Stimulated activated naive CD8-positive, alpha-beta T cell treated with anti-CD3 and anti-CD28 coated beads, Interleukin-15, Interleukin-2, amounts not matched to agents 100 ng/mL and 50 ng/mL, for 24 hours (primary cell): ENCODE measurements at regions not wholly inside any gene's neighbourhood (a gene's known extent, or its start where the extent isn't known, plus 50 kb on each side); places are given as distances from the start of the nearest gene placed in this dataset.

Experiments
- H3K27ac Mint-ChIP-seq: one replicate; pipeline ENCODE4 v1.8.0; 2021; ENCODE audit warnings: mild to moderate bottlenecking, mixed read lengths
- H3K27me3 Mint-ChIP-seq: one replicate; pipeline ENCODE4 v1.8.0; 2021; ENCODE audit warnings: mixed read lengths
- H3K36me3 Mint-ChIP-seq: one replicate; pipeline ENCODE4 v1.8.0; 2021; ENCODE audit warnings: low read depth, mixed read lengths
- H3K4me1 Mint-ChIP-seq: one replicate; pipeline ENCODE4 v1.8.0; 2021; ENCODE audit warnings: low read depth, mixed read lengths
- H3K4me3 Mint-ChIP-seq: one replicate; pipeline ENCODE4 v1.8.0; 2021; ENCODE audit warnings: mild to moderate bottlenecking, mixed read lengths
- H3K9me3 Mint-ChIP-seq: one replicate; pipeline ENCODE4 v1.8.0; 2021; ENCODE audit warnings: mixed read lengths

- no peak overlapping the region for H3K27ac Mint-ChIP-seq
- H3K36me3 Mint-ChIP-seq = no peaks in the 10 kb centered on the region
- H3K27me3 Mint-ChIP-seq = peaks cover 7% of the 10 kb centered on the region
- H3K4me3 Mint-ChIP-seq = no peak overlapping the region
- no peaks in the 10 kb centered on the region for H3K4me1 Mint-ChIP-seq
- no peaks in the 10 kb centered on the region for H3K9me3 Mint-ChIP-seq
Measured at GRCh38 chr15:62849316-62850106, 193.0 kb upstream of the TPM1 start.

- no peak overlapping the region for H3K27ac Mint-ChIP-seq
- no peaks in the 10 kb centered on the region for H3K9me3 Mint-ChIP-seq
- peaks cover 7% of the 10 kb centered on the region for H3K27me3 Mint-ChIP-seq
Measured at GRCh38 chr15:62850318-62850717, 192.2 kb upstream of the TPM1 start.

GRCh38 chr15:62850791-62851291 is 191.7 kb upstream of the TPM1 start:
- Mint-ChIP-seq H3K9me3 (no peaks in the 10 kb centered on the region), H3K4me1 (no peaks in the 10 kb centered on the region), H3K27me3 (peaks cover 8% of the 10 kb centered on the region), H3K36me3 (no peaks in the 10 kb centered on the region), H3K27ac (no peak overlapping the region), H3K4me3 (no peak overlapping the region)

More at GRCh38 chr15:62850318-62850717, 192.2 kb upstream of the TPM1 start:
- H3K4me1 Mint-ChIP-seq = no peaks in the 10 kb centered on the region
- H3K36me3 Mint-ChIP-seq = no peaks in the 10 kb centered on the region
- H3K4me3 Mint-ChIP-seq = no peak overlapping the region

DNA sequence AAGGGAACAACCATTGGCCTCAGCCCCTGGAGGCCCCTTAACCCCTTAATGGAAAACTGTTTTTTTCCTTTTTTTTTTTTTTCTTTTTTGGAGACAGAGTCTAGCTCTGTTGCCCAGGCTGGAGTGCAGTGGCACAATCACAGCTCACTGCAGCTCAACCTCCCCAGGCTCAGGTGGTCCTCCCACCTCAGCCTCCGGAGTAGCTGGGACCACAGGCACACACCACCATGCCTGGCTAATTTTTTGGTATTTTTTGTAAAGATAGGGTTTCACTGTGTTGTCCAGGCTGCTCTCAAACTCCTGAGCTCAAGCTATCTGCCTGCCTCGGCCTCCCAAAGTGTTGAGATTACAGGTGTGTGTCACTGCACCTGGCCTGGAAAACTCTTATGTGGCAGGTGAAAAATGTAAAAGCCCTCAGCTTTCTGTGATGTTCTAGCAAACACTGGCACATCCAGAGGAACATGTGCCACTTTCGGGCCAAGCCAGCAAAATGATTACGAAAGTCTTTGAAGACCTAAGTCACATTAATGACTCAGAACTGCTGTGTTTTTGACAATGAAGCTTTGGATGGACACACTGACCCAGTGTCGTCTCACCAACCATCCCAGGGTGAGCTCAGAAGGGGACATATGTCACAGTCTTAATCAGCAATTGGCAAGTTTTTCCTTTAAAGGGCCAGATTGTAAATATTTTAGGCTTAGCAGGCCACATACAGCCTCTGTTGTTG is 189.3 kb upstream of the TPM1 start:
- H3K27ac Mint-ChIP-seq = no peak overlapping the region
- peaks cover 15% of the 10 kb centered on the region for H3K27me3 Mint-ChIP-seq
- H3K36me3 Mint-ChIP-seq = no peaks in the 10 kb centered on the region
- no peak overlapping the region for H3K4me3 Mint-ChIP-seq
- H3K4me1 Mint-ChIP-seq = peaks cover 5% of the 10 kb centered on the region
- H3K9me3 Mint-ChIP-seq = no peaks in the 10 kb centered on the region

DNA sequence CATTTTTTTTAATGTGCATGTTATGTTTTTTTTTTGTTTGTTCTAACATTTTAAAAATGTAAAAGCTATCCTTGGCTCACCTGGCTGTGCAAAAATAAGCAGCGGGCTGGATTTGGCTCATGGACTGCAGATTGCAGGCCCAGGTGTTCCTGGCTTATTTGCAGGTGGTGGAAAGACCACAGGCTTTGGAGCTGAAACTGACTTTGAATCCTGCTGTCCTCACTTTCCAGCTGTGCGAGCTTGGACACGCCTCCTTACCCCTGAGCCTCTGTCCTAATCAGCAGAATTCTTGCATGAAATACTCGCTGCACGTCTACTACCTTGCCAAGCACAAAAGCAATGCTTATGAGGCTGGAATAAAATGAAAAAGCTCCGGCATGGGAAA is 188.7 kb upstream of the TPM1 start:
- H3K4me3 Mint-ChIP-seq = no peak overlapping the region
- no peaks in the 10 kb centered on the region for H3K36me3 Mint-ChIP-seq
- no peak overlapping the region for H3K27ac Mint-ChIP-seq
- H3K4me1 Mint-ChIP-seq = peaks cover 5% of the 10 kb centered on the region
- H3K9me3 Mint-ChIP-seq = no peaks in the 10 kb centered on the region
- peaks cover 12% of the 10 kb centered on the region for H3K27me3 Mint-ChIP-seq

- Mint-ChIP-seq H3K9me3 (no peaks in the 10 kb centered on the region), H3K36me3 (no peaks in the 10 kb centered on the region), H3K27me3 (peaks cover 16% of the 10 kb centered on the region), H3K4me3 (no peak overlapping the region), H3K27ac (no peak overlapping the region), H3K4me1 (peaks cover 5% of the 10 kb centered on the region)
Measured at GRCh38 chr15:62854420-62855084, 188.0 kb upstream of the TPM1 start.

- H3K9me3 Mint-ChIP-seq = no peaks in the 10 kb centered on the region
- H3K27ac Mint-ChIP-seq = no peak overlapping the region
- H3K36me3 Mint-ChIP-seq = no peaks in the 10 kb centered on the region
- H3K27me3 Mint-ChIP-seq = peaks cover 20% of the 10 kb centered on the region
- H3K4me1 Mint-ChIP-seq = peaks cover 5% of the 10 kb centered on the region
- H3K4me3 Mint-ChIP-seq = no peak overlapping the region
Measured at GRCh38 chr15:62855085-62855476, 187.5 kb upstream of the TPM1 start.

DNA sequence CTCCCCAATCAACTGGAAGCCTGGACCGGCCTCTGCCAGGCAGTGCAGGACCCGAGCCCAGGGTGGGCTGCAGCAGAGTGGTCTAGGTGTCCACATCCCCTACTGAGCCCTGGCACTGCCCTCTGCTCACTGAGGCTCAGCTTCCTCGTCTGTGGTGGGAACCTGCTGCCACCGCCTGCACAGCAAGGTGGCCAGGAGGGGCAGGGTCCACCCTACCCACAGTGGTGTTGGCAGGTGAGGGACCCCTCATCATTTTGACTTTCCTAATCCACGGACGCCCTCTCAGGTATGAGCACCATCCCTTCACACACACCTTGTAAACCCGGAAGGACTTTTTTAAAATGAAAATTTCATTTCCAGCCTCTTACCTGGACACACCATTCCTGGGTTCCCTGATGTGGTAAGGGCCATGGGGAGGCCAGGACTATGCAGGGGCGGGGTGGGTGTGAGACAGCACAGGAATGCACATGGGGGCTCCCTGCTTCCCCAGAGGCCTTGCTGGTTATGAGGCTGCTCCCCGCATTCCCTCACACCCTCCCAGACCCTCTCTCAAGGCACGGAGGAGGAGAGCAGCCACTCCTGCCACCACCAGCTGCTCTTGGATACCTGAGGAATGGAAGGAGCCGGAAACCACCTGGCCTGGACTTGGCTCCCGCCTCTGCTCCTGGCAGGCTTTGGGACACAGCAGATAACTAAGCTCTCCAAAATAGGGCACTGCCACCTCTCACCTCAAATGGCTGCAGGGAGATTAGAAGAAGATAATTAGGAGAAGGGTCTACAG is 185.9 kb upstream of the TPM1 start:
- Mint-ChIP-seq H3K9me3 (no peaks in the 10 kb centered on the region), H3K4me1 (peaks cover 5% of the 10 kb centered on the region), H3K27ac (no peak overlapping the region), H3K4me3 (no peak overlapping the region), H3K36me3 (no peaks in the 10 kb centered on the region), H3K27me3 (peaks cover 29% of the 10 kb centered on the region)

- Mint-ChIP-seq H3K36me3 (no peaks in the 10 kb centered on the region), H3K4me3 (no peak overlapping the region), H3K27ac (no peak overlapping the region), H3K9me3 (no peaks in the 10 kb centered on the region), H3K4me1 (peaks cover 5% of the 10 kb centered on the region), H3K27me3 (peaks cover 29% of the 10 kb centered on the region)
Measured at GRCh38 chr15:62857411-62857853, 185.1 kb upstream of the TPM1 start.

DNA sequence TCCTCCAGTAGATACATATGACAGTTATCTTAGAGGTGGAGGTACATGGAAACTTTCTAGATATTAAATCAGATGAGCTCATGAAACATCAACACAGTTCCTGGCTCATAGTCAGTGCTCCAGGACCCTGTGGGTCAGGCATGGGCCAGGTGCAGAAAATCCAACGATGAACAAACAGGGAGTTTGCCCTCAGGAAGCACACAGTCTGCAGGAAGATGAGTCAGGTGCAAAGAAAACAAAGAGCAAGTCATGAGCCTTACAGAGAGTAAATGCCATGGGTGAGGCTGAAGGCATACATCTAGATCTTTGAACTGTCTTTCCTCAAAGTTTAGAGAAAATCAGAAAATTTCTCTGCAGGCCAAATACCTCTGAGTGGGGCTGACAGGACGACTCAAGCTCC is 184.2 kb upstream of the TPM1 start:
- Mint-ChIP-seq H3K27me3 (peaks cover 34% of the 10 kb centered on the region), H3K27ac (no peak overlapping the region), H3K4me3 (no peak overlapping the region), H3K4me1 (peaks cover 5% of the 10 kb centered on the region), H3K9me3 (no peaks in the 10 kb centered on the region), H3K36me3 (no peaks in the 10 kb centered on the region)

DNA sequence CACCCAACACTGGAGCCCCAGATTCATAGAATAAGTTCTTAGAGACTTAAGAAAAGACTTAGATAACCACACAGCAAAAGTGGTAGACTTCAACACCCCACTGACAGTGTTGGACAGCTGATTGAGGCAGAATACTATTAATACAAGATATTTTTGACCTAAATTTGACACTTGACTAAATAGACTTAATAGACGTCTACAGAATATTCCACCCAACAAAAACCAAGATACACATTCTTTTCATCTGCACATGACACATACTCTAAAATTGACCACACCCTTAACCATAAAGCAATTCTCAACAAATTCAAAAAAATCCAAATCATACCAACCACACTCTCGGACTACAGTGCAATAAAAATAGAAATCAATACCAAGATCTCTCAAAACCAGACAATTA is 179.8 kb upstream of the TPM1 start:
- Mint-ChIP-seq H3K36me3 (no peaks in the 10 kb centered on the region), H3K27ac (no peak overlapping the region), H3K4me3 (no peak overlapping the region), H3K4me1 (no peaks in the 10 kb centered on the region), H3K27me3 (peaks cover 29% of the 10 kb centered on the region), H3K9me3 (no peaks in the 10 kb centered on the region)

- Mint-ChIP-seq H3K36me3 (no peaks in the 10 kb centered on the region), H3K9me3 (peaks cover 4% of the 10 kb centered on the region), H3K4me3 (no peak overlapping the region), H3K27me3 (peaks cover 5% of the 10 kb centered on the region), H3K27ac (no peak overlapping the region), H3K4me1 (no peaks in the 10 kb centered on the region)
Measured at GRCh38 chr15:62866366-62866765, 176.2 kb upstream of the TPM1 start.

DNA sequence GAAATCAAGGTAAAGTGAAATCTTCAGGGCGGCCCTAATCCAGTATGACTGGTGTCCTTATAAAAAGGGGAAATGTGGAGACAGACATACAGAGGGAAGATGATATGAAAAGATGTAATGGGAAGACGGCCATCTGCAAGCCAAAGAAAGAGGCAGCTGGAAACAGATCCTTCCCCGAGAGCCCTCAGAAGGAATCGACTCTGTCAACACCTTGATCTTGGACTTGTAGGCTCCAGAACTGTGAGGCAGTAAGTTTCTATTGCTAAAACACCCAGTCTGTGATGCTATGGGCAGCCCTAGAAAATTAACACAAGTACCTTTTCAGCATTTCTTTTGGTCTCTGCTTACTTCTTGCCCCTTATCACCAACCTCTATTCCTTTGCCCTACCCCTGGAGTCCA is 174.7 kb upstream of the TPM1 start:
- Mint-ChIP-seq H3K4me3 (no peak overlapping the region), H3K27me3 (peaks cover 3% of the 10 kb centered on the region), H3K36me3 (no peaks in the 10 kb centered on the region), H3K9me3 (peaks cover 4% of the 10 kb centered on the region), H3K27ac (no peak overlapping the region), H3K4me1 (no peaks in the 10 kb centered on the region)

DNA sequence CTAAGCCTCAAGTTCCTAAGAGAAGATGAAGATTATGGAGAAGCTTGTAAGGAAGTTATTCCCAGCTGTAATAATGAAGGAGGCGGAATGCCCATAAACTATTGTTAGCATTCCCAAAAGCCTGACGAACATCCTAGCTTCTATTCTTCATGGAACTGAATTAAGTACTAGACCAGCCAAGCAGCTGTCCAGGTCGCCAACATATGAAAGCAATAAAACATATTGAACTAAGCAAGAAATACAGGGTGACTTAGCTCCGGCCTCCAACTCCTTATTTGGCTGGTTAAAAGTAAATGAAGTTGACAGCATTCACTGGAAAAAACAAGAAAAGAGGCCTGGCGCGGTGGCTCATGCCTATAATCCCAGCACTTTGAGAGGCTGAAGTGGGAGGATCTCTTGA is 174.0 kb upstream of the TPM1 start:
- Mint-ChIP-seq H3K27ac (no peak overlapping the region), H3K4me1 (no peaks in the 10 kb centered on the region), H3K4me3 (no peak overlapping the region), H3K27me3 (no peaks in the 10 kb centered on the region), H3K9me3 (peaks cover 4% of the 10 kb centered on the region), H3K36me3 (no peaks in the 10 kb centered on the region)
